ENCODE measurements at regions not wholly inside any gene's neighbourhood (a gene's known extent, or its start where the extent isn't known, plus 50 kb on each side); places are given as distances from the start of the nearest gene placed in this dataset.
A peak's percentile ranks its signal among the peaks of the same experiment; 100 is the strongest.

- ChIA-PET POLR2A (ENCODE audit: low non-redundant PET) (no interaction called here), CTCF (no interaction called here)
- no peaks in the 10 kb centered on the region for H3K9me3 ChIP-seq (ENCODE audit: low read depth, low read length, poor library complexity, severe bottlenecking)
- H3K27me3 ChIP-seq (replicated peaks; ENCODE audit: insufficient read depth, low read depth, low read length, poor library complexity), result no peaks in the 10 kb centered on the region
- intact Hi-C loops (cut with micrococcal nuclease; ENCODE audit: unreplicated experiment), result loop anchor here (5.0 kb wide), 1 partner anchor 202 kb away; no protein-coding TSS in a partner anchor
- H3K36me3 ChIP-seq (ENCODE audit: insufficient read depth, low read length, poor library complexity, severe bottlenecking), result no peaks in the 10 kb centered on the region
- no TSS peak for BruUV-seq (replicated peaks)
- TF ChIP-seq EZH2 (IDR thresholded peaks at IDR 0.05; ENCODE audit: borderline replicate concordance, low read depth, low read length, poor library complexity, severe bottlenecking), result no peak
- TF ChIP-seq, protein P1, sequence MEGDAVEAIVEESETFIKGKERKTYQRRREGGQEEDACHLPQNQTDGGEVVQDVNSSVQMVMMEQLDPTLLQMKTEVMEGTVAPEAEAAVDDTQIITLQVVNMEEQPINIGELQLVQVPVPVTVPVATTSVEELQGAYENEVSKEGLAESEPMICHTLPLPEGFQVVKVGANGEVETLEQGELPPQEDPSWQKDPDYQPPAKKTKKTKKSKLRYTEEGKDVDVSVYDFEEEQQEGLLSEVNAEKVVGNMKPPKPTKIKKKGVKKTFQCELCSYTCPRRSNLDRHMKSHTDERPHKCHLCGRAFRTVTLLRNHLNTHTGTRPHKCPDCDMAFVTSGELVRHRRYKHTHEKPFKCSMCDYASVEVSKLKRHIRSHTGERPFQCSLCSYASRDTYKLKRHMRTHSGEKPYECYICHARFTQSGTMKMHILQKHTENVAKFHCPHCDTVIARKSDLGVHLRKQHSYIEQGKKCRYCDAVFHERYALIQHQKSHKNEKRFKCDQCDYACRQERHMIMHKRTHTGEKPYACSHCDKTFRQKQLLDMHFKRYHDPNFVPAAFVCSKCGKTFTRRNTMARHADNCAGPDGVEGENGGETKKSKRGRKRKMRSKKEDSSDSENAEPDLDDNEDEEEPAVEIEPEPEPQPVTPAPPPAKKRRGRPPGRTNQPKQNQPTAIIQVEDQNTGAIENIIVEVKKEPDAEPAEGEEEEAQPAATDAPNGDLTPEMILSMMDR (conservative IDR thresholded peaks at IDR 0.05; ENCODE audit: low read depth, low read length), result peak; percentile 63
- H3K4me3 ChIP-seq (ENCODE audit: low read depth, low read length, poor library complexity, severe bottlenecking), result no peak overlapping the region
- H3K27ac ChIP-seq (ENCODE audit: low read depth, low read length, poor library complexity, severe bottlenecking), result no peak overlapping the region
- peaks cover 3% of the 10 kb centered on the region for H3K4me1 ChIP-seq (ENCODE audit: insufficient read depth, low read length, poor library complexity, severe bottlenecking)
- DNase-seq (ENCODE audit: low spot score), result peak; percentile 53
These were observed 256.3 kb downstream of the CENPC start for GRCh38 chr4:67288964-67289363.

GRCh38 chr4:67286724-67287123, 258.6 kb downstream of the CENPC start:
- Histone ChIP-seq H3K36me3 (ENCODE audit: insufficient read depth, low read length, poor library complexity, severe bottlenecking) (no peaks in the 10 kb centered on the region), H3K4me3 (ENCODE audit: low read depth, low read length, poor library complexity, severe bottlenecking) (no peak overlapping the region), H3K9me3 (ENCODE audit: low read depth, low read length, poor library complexity, severe bottlenecking) (no peaks in the 10 kb centered on the region), H3K27me3 (replicated peaks; ENCODE audit: insufficient read depth, low read depth, low read length, poor library complexity) (no peaks in the 10 kb centered on the region), H3K27ac (ENCODE audit: low read depth, low read length, poor library complexity, severe bottlenecking) (no peak overlapping the region), H3K4me1 (ENCODE audit: insufficient read depth, low read length, poor library complexity, severe bottlenecking) (no peaks in the 10 kb centered on the region)
- POLR2A ChIA-PET (ENCODE audit: low non-redundant PET), result no interaction called here
- CTCF ChIA-PET, result no interaction called here
- no TSS peak for BruUV-seq (replicated peaks)
- TF ChIP-seq, protein P1 (conservative IDR thresholded peaks at IDR 0.05; ENCODE audit: low read depth, low read length), result no peak
- no peak for TF ChIP-seq EZH2 (IDR thresholded peaks at IDR 0.05; ENCODE audit: borderline replicate concordance, low read depth, low read length, poor library complexity, severe bottlenecking)
- DNase-seq (ENCODE audit: low spot score), result no peak
- intact Hi-C loops (cut with micrococcal nuclease; ENCODE audit: unreplicated experiment), result loop anchor here (5.0 kb wide), 1 partner anchor 199 kb away; no protein-coding TSS in a partner anchor

DNA sequence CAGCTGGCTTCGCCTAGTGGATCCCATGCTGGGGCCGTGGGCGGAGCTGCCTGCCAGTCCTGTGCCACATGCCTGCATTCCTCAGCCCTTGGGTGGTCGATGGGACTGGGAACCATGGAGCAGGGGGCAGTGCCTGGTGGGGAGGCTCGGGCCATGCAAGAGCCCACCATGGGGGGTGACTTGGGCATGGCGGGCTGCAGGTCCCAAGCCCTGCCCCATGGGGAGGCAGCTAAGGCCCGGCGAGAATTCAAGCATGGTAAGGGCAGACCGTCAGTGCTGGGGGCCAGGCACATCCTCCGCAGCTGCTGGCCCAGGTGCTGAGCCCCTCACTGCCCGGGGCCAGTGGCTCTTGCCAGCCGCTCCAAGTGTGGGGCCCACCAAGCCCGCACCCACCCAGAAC, 262.6 kb downstream of the CENPC start:
- Histone ChIP-seq H3K27ac (ENCODE audit: low read depth, low read length, poor library complexity, severe bottlenecking) (no peak overlapping the region), H3K36me3 (ENCODE audit: insufficient read depth, low read length, poor library complexity, severe bottlenecking) (no peaks in the 10 kb centered on the region), H3K27me3 (replicated peaks; ENCODE audit: insufficient read depth, low read depth, low read length, poor library complexity) (no peaks in the 10 kb centered on the region), H3K4me3 (ENCODE audit: low read depth, low read length, poor library complexity, severe bottlenecking) (no peak overlapping the region), H3K4me1 (ENCODE audit: insufficient read depth, low read length, poor library complexity, severe bottlenecking) (no peaks in the 10 kb centered on the region), H3K9me3 (ENCODE audit: low read depth, low read length, poor library complexity, severe bottlenecking) (no peaks in the 10 kb centered on the region)
- no peak for DNase-seq (ENCODE audit: low spot score)
- TF ChIP-seq EZH2 (IDR thresholded peaks at IDR 0.05; ENCODE audit: borderline replicate concordance, low read depth, low read length, poor library complexity, severe bottlenecking), result no peak
- TF ChIP-seq, protein P1 (conservative IDR thresholded peaks at IDR 0.05; ENCODE audit: low read depth, low read length), result no peak
- intact Hi-C loops (cut with micrococcal nuclease; ENCODE audit: unreplicated experiment), result no loop called here
- POLR2A ChIA-PET (ENCODE audit: low non-redundant PET), result no interaction called here
- CTCF ChIA-PET, result no interaction called here
- BruUV-seq (replicated peaks), result no TSS peak
